HEK293T (cell line): ENCODE measurements at regions not wholly inside any gene's neighbourhood (a gene's known extent, or its start where the extent isn't known, plus 50 kb on each side); places are given as distances from the start of the nearest gene placed in this dataset.

ENCODE experiments used
- BHLHE40 ChIP-seq: fragments of 450-650 bp; IDR thresholded peaks from 2 replicates; pipeline ENCODE4 v1.6.1; 2016; ENCODE audit warnings: mild to moderate bottlenecking, moderate library complexity, borderline replicate concordance
- ELF4 ChIP-seq: fragments of 450-650 bp; IDR thresholded peaks from 2 replicates; pipeline ENCODE4 v1.6.1; 2017; ENCODE audit warnings: antibody characterized with exemption
- FOXM1 ChIP-seq: fragments of 450-650 bp; IDR thresholded peaks from 2 replicates; pipeline ENCODE4 v1.6.1; 2017; ENCODE audit warnings: mild to moderate bottlenecking, borderline replicate concordance
- LEF1 ChIP-seq: fragments of 450-650 bp; IDR thresholded peaks from 2 replicates; pipeline ENCODE4 v1.6.1; 2017; ENCODE audit warnings: mild to moderate bottlenecking, borderline replicate concordance
- TARDBP ChIP-seq: fragments of 450-650 bp; IDR thresholded peaks from 2 replicates; pipeline ENCODE4 v1.6.1; 2016

DNA sequence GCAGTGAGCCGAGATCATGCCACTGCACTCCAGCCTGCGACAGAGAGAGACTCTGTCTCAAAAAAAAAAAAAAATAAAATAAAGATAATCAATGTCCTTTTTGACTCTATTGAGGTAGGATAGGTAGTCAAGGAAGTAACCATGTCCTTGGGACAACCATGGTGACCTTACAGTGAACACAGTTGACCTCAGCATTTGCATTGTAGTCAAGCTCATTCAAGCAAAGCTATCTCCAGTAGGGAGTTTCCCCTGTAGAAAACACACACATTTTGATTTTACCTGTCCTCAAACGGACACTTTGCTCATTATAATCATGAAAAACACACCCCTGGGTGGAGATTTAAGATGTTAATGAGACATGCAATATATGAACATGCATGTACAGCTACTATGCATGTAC lies 171.7 kb downstream of the KIF20B start:
- no peak for TF ChIP-seq FOXM1
- no peak for TF ChIP-seq ELF4
- TF ChIP-seq BHLHE40 = no peak
- TF ChIP-seq TARDBP = no peak
- no peak for TF ChIP-seq LEF1
